NCI-H2107 treated with DMSO at 0.1 percent for 48 hours (cell line): ENCODE measurements at regions not wholly inside any gene's neighbourhood (a gene's known extent, or its start where the extent isn't known, plus 50 kb on each side); places are given as distances from the start of the nearest gene placed in this dataset.

ENCODE experiments used
- DNase-seq: peaks from one replicate; lab custom pipeline; 2025; ENCODE audit not compliant: unreplicated experiment; lab: John Stamatoyannopoulos, UW

- DNase-seq = no peak
Measured at GRCh38 chr2:168373468-168373867, 82.6 kb upstream of the CERS6 start.

- no peak for DNase-seq
Measured at GRCh38 chr2:168375195-168375798, 80.8 kb upstream of the CERS6 start.

DNA sequence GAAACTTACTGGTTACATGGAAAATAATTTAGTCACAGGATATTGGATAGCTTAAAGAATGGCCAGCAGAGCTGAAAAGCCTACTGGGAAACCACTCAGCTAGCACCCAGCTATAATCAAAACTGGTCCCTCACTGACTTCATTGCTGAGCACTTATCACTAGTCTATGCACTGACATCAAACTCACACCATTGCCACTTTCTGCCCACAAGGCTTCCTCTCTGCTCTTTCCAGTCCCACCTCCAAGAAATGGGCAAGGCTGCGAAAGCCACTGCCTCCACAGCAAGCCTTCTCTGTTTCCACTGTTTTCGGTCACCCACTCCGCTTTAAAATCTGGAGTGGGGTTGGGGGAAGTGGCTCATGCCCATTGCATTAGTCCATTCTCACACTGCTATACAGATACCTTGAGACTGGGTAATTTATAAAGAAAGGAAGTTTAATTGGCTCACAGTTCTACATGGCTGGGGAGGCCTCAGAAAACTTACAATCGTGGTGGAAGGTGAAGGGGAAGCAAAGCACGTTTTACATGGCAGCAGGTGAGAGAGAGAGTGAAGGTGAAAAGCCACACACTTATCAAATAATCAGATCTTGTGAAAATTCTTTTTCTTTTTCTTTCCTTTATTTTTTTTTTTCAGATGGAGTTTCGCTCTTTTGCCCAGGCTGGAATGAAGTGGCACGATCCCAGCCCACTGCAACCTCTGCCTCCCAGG is 77.0 kb upstream of the CERS6 start:
- DNase-seq = no peak

GRCh38 chr2:168380500-168380899 is 75.6 kb upstream of the CERS6 start:
- no peak for DNase-seq

- no peak for DNase-seq
Measured at GRCh38 chr2:168392024-168392423, 64.0 kb upstream of the CERS6 start.

DNA sequence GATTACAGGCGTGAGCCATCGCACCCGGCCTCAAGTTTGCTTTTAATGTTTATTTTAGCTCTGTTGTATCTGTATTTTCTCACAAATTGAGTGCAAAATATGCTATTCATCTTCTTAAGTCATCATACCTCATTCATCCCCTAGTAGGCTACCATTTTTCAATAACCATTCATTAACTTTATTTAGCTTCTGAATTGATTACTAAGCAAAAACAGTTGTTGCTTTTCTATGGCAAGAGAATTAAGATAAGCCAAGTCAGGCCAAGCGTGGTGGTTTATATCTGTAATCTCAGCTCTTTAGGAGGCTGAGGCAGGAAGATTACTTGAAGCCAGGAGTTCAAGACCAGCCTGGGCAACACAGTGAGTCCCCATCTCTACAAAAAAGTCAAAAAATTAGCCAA is 63.3 kb upstream of the CERS6 start:
- no peak for DNase-seq

GRCh38 chr2:168394262-168394661 is 61.8 kb upstream of the CERS6 start:
- no peak for DNase-seq

DNA sequence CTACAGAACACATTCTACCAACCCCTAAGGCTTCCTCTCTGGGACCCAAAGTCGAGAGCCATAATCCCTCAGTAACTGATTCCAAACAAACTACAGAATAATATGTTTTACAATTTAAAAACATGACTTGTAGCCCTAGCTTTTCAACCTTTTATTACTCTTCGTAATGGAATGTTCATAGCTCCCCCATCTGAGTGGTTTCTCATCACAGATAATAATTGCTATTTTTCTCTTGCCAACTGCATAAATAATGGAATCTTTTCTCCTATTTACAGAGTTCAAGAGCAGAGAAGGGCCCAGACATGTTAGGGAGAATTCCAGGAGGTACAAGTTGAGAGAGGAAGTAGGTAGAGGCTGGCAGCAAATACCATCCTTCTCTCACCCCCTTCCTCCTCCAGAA is 59.9 kb upstream of the CERS6 start:
- DNase-seq = no peak

DNA sequence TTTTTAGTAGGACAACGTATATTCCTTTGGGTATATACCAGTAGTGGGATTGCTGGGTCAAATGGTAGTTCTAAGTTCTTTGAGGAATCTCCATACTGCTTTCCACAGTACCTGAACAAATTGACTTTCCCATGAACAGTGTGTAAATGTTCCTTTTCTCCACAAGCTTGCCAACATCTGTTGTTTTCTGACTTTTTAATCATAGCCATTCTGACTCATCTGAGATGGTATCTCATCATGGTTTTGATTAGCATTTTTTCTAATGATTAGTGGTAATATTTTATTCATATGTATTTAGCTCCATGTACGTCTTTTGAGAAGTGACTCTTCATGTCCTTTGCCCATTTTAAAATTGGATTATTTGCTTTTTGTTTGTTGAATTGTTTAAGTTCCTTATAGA is 58.4 kb upstream of the CERS6 start:
- no peak for DNase-seq

- no peak for DNase-seq
Measured at GRCh38 chr2:168401048-168401556, 55.0 kb upstream of the CERS6 start.

- DNase-seq = no peak
Measured at GRCh38 chr2:168401771-168402170, 54.3 kb upstream of the CERS6 start.

GRCh38 chr2:168402531-168402930 is 53.5 kb upstream of the CERS6 start:
- no peak for DNase-seq

DNA sequence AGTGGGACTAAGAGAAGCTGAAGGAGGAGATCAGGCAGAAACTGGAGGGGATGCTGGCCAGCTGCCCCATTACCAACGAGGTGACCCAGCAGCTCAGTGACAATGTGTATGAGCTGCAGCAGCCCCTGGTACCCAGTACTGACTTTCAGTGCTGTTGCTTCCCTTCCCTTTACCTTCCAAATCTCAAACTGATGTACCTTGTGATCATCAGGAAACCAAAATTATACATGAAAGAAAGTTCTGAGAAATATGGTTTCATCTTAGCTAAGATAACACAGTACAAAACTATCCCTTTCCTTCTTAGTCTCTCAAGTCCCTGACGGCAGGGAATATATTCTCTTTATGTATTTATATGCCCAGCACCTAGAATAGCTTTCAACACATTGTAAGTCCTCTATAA is 52.3 kb upstream of the CERS6 start:
- no peak for DNase-seq

DNA sequence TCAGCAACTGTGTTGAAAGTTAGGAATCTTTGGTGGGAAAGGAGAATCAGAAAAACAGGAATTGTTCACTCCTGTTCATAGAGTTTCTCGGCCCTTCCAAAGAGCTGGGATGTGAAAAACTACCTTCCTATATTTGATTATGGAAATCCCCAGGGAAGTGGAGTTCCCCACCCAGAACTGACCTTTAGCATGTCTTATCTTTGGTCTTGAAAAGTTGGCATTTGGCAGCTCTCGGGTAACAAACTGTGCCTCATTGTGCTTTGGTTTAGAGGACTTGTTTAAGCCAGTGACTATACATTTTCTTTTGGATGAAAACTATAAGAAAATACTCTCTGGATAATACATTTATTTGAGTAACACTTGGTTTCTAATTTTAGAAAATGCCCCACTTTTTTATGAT is 51.3 kb upstream of the CERS6 start:
- no peak for DNase-seq
